Panc1 (cell line): ENCODE measurements at regions not wholly inside any gene's neighbourhood (a gene's known extent, or its start where the extent isn't known, plus 50 kb on each side); places are given as distances from the start of the nearest gene placed in this dataset.

ENCODE experiments used
- POLR2AphosphoS5 ChIP-seq: IDR thresholded peaks from 2 replicates; pipeline ENCODE4 v1.6.1; 2012; ENCODE audit warnings: mild to moderate bottlenecking, low read depth, low read length, moderate library complexity
- SIN3A ChIP-seq: IDR thresholded peaks from 2 replicates; pipeline ENCODE4 v1.6.1; 2012; ENCODE audit warnings: low read depth, mild to moderate bottlenecking, low read length, moderate library complexity, borderline replicate concordance; ENCODE audit not compliant: insufficient read depth
- TCF7L2 ChIP-seq: IDR thresholded peaks from 2 replicates; pipeline ENCODE4 v1.6.1; 2011; ENCODE audit warnings: mild to moderate bottlenecking, low read depth, low read length, inconsistent platforms
- TF ChIP-seq, protein P1 (sequence below): fragments of 450-650 bp; IDR thresholded peaks from 2 replicates; pipeline ENCODE4 v1.5.1; 2017; ENCODE audit warnings: mild to moderate bottlenecking
- TF ChIP-seq, protein P2 (sequence below), 2 experiments: IDR thresholded peaks; 2 replicates each; pipeline ENCODE4 v1.6.1; 2011 to 2012; ENCODE audit warnings: low read depth in 2 of 2, control low read depth in 1 of 2, low read length in 1 of 2, mild to moderate bottlenecking in 1 of 2, moderate library complexity in 1 of 2; ENCODE audit not compliant: insufficient read depth in 1 of 2

DNA sequence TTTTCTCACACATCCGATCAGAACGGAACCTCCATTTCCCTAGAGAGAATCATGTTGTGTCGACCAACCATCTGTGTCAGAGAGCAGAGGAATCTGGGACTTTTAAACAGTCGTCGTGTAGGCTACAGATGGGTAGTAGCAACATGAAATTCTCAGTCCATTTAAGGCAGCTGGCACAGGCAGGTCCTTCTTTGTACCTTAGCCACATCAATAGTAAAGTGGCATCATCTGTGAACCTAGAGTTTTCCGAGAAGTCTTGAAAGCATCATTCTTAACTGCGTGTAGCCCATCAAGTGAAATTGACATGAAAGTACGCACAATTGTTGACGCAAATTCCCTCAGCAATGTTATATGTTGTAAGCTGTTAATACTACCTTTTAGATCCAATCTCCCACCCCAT is 114.5 kb upstream of the GRM7 start:
- TF ChIP-seq, protein P1, sequence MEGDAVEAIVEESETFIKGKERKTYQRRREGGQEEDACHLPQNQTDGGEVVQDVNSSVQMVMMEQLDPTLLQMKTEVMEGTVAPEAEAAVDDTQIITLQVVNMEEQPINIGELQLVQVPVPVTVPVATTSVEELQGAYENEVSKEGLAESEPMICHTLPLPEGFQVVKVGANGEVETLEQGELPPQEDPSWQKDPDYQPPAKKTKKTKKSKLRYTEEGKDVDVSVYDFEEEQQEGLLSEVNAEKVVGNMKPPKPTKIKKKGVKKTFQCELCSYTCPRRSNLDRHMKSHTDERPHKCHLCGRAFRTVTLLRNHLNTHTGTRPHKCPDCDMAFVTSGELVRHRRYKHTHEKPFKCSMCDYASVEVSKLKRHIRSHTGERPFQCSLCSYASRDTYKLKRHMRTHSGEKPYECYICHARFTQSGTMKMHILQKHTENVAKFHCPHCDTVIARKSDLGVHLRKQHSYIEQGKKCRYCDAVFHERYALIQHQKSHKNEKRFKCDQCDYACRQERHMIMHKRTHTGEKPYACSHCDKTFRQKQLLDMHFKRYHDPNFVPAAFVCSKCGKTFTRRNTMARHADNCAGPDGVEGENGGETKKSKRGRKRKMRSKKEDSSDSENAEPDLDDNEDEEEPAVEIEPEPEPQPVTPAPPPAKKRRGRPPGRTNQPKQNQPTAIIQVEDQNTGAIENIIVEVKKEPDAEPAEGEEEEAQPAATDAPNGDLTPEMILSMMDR, result no peak
- no peak for TF ChIP-seq POLR2AphosphoS5
- TF ChIP-seq, protein P2, sequence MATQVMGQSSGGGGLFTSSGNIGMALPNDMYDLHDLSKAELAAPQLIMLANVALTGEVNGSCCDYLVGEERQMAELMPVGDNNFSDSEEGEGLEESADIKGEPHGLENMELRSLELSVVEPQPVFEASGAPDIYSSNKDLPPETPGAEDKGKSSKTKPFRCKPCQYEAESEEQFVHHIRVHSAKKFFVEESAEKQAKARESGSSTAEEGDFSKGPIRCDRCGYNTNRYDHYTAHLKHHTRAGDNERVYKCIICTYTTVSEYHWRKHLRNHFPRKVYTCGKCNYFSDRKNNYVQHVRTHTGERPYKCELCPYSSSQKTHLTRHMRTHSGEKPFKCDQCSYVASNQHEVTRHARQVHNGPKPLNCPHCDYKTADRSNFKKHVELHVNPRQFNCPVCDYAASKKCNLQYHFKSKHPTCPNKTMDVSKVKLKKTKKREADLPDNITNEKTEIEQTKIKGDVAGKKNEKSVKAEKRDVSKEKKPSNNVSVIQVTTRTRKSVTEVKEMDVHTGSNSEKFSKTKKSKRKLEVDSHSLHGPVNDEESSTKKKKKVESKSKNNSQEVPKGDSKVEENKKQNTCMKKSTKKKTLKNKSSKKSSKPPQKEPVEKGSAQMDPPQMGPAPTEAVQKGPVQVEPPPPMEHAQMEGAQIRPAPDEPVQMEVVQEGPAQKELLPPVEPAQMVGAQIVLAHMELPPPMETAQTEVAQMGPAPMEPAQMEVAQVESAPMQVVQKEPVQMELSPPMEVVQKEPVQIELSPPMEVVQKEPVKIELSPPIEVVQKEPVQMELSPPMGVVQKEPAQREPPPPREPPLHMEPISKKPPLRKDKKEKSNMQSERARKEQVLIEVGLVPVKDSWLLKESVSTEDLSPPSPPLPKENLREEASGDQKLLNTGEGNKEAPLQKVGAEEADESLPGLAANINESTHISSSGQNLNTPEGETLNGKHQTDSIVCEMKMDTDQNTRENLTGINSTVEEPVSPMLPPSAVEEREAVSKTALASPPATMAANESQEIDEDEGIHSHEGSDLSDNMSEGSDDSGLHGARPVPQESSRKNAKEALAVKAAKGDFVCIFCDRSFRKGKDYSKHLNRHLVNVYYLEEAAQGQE (IDR thresholded peaks at IDR 0.05; ENCODE audit: insufficient read depth in 1 of 2, low read depth in 2 of 2, low read length in 1 of 2), result no peak
- no peak for TF ChIP-seq TCF7L2
- TF ChIP-seq SIN3A, result no peak
